ENCODE measurements at regions not wholly inside any gene's neighbourhood (a gene's known extent, or its start where the extent isn't known, plus 50 kb on each side); places are given as distances from the start of the nearest gene placed in this dataset.
A peak's percentile ranks its signal among the peaks of the same experiment; 100 is the strongest.
"Not testable (repeated sequence)": the region's sequence is repeated elsewhere in the genome, so short reads cannot be mapped to it uniquely, and the experiment has no call there.

GRCh38 chr3:164458986-164459385 lies 619.3 kb downstream of the SI start:
- peak; percentile 67 for DNase-seq

GRCh38 chr3:164453714-164454113 lies 624.6 kb downstream of the SI start:
- no peak for DNase-seq

DNA sequence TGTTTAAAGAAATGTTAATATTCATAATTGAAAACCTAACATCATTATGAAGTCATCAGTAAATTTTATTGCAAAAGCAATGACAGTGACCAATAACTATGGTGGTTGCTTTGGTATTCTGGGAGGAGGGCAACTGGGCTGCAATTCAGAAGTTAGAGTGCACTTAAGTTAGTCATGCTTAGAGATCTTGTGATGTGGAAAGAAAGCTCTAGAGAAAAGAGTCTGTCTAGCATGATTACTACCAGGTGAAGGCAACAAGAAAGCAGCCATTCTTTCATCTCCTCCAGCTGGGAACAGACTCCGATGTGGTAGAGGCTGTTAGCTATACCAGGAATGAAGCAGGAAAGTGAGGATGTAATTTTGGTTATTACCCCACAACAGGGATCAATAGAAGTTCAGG lies 625.6 kb downstream of the SI start:
- no peak for DNase-seq

- DNase-seq: no peak
Measured at GRCh38 chr3:164451072-164451910, 627.0 kb downstream of the SI start.

DNA sequence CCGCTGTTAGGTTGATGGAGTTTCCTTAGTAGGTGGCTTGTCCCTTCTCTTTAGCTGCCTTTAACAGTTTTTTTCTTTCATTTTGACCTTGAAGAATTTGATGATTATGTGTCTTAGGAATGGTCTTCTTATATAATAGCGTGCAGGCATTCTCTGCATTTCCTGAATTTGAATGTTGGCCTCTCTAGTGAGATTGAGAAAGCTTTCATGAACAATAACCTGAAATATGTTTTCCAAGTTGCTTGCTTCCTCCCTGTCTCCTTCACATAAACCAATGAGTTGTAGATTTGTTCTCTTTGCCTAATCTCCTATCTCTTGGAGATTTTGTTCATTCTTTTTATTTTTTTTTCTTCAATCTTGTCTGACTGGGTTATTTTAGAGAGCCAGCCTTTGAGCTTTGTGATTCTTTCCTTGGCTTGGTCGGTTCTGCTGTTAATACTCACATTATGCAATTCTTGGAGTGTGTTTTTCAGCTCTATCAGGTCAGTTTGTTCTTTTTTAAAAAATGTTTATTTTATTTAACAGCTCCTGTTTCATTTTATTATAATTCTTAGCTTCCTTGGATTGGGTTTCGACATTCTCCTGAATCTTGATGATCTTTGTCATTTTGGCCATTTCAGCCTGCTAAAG lies 627.9 kb downstream of the SI start:
- DNase-seq: peak; percentile 26

DNA sequence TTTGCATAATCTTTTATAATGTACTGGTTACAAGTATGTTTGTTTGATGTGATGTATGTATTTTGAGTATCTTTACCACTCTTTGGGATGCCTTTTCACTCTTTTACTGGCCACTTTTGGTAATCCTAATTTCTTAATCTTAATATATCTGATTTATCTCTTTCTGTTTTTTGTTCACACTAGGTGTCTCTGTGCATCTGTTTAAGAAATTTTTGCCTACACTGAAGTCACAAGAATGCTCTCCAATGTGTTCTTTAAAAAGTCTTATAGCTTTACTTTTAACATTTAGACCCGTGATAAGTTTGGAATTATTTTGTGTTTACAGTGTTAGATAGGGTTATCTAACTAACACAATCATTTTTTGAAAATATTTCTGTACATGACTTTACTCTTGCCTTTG lies 659.1 kb downstream of the SI start:
- DNase-seq: no peak

GRCh38 chr3:164418414-164418813 lies 659.9 kb downstream of the SI start:
- no peak for DNase-seq

- DNase-seq: no peak
Measured at GRCh38 chr3:164417955-164418354, 660.3 kb downstream of the SI start.

- DNase-seq: no peak
Measured at GRCh38 chr3:164416491-164417222, 661.6 kb downstream of the SI start.

GRCh38 chr3:164408326-164408725 lies 670.0 kb downstream of the SI start:
- DNase-seq: no peak

DNA sequence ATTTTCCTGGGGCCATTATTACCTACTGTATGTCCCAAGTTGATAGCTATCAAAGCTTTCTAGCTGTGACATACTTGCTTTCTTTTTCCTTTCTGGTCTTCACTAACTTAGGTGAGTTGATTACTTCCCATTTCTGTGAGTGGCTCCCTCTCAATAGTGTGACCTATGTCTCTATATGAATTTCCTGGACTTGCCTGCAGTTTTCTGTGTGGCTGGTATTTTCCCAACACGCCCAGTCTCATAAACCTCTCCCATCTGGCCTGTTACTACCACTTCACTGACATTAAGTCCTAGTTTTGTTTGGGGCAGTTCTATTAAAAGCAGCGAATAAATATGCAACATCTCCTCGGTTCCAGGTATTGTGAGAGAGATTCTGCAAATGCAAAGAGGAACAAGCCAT lies 671.2 kb downstream of the SI start:
- DNase-seq: no peak

DNA sequence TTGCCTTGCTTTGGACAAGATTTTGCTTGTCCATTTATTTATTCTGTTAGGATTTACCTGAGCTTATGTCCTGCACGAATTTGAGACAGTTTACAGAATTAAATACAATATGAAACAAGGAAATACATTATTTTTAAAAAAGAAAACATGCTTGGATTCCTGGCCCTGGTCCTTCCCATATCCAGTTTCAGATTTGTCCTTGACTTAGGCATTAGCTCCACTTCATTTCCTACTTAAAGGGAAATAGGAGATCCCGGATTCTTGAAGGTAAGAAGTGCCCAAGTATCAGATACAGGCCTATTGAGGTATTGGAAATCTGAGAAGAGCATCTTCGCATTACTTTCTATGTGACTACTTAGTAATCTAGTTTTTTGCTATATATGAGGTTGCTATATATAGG lies 672.0 kb downstream of the SI start:
- DNase-seq: no peak

DNA sequence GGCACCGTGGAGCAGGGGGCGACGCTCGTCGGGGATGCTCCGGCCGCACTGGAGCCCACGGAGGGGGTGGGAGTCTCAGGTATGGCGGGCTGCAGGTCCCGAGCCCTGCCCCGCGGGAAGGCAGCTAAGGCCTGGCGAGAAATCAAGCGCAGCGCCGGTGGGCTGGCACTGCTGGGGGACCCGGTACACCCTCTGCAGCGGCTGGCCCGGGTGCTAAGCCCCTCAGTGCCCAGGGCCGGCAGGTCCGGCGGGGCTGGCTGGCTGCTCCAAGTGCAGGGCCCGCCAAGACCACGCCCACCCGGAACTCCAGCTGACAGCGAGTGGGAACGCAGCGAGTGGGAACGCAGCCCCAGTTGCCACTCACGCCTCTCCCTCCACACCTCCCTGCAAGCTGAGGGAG lies 676.4 kb downstream of the SI start:
- no peak for DNase-seq

DNA sequence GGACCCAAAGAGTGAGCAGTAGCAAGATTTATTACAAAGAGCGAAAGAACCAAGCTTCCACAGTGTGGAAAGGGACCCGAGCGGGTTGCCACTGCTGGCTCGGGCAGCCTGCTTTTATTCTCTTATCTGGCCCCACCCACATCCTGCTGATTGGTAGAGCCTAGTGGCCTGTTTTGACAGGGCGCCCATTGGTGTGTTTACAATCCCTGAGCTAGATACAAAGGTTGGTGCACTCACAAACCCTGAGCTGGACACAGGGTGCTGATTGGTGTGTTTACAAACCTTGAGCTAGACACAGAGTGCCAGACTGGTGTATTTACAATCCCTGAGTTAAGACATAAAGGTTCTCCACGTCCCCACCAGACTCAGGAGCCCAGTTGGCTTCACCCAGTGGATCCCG lies 676.9 kb downstream of the SI start:
- not testable (repeated sequence) for DNase-seq

DNA sequence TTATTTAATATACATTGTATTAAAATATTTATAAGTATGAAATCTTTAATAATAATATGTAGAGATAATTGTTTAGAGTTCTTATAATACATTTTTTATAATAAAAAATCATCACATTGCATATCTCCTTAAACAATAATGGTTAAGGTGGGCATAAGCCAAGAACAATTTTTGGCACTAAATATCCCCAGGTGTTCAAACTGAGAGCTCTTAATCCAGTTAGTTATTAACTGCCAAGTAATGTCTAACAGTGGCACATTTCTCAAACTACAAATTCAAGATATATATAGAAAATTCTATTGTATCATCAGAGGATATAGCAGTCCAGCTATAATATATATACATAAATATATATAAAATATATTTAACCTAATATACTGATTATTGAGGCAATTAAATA lies 680.8 kb downstream of the SI start:
- DNase-seq: no peak

DNA sequence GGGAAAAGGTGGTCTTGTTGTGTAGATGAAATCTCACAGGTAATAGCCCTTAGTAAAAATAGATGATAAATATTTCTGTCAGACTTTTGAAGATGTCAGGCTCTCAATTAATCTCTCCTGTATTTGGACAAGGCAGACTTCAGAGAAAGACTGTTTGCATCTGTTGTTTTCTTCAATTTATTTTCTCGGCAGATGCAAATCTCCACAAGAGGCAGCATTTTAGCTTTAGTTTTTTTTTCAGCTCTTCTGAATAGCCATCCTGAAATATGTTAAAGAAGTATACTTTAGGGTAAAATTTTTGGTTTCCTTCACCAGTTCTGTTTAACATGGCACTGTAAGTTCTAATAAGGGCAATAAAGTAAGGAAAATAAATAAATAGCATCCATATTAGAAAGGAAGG lies 685.1 kb downstream of the SI start:
- DNase-seq: no peak

- no peak for DNase-seq
Measured at GRCh38 chr3:164390046-164390445, 688.2 kb downstream of the SI start.

DNA sequence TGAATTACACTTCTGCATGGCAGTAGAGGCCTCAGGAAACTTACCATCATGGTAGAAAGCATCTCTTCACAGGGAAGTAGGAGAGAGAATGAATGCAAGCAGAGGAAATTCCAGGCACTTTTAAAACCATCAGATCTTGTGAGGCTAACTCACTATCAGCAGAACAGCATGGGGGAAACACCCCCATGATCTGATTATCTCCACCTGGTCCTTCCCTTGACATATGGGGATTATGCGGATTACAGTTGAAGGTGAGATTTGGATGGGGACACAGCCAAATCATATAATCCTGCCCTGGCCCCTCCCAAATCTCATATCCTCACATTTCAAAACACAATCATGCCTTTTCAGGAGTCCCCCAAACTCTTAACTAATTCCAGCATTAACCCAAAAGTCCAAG lies 691.1 kb downstream of the SI start:
- DNase-seq: no peak

DNA sequence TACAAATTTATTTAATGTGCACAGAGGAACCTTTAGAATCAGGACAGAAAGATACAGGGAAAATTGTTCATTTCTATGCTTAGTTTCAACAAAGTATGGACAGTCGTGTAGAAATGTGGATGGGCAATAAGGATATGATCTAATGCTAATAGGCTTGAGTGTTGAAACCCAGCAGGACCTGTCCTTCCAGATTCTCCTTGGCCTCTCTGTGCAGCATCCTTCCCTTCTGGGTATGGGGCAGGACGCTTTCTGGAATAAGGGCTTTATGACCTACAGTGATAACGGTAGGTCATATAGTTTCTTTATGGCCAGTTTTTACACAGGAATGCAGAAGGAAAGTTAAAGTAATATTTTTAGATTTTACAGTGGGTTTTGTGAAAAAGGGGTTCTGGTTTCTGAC lies 698.1 kb downstream of the SI start:
- DNase-seq: no peak

- no peak for DNase-seq
Measured at GRCh38 chr3:164377466-164377865, 700.8 kb downstream of the SI start.

DNA sequence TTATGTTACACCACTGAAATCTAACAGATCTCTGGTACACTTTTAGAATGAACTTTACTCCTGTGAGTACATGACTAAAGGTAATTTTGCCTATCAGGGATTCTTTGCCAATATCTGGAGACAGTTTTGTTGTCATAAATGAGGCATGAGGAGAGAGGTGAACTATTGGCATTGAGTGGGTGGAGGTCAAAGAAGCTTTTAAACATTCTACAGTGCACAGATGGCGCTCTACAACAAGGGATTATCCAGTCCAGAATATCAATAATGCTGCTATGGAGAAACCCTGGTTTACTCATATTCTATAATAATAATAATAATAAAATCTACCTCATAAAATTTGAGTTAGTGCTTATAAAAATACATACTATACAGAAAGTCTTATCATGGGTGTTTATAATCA lies 702.3 kb downstream of the SI start:
- no peak for DNase-seq

- DNase-seq: no peak
Measured at GRCh38 chr3:164375538-164375937, 702.8 kb downstream of the SI start.

GRCh38 chr3:164371681-164372080 lies 706.6 kb downstream of the SI start:
- no peak for DNase-seq

DNA sequence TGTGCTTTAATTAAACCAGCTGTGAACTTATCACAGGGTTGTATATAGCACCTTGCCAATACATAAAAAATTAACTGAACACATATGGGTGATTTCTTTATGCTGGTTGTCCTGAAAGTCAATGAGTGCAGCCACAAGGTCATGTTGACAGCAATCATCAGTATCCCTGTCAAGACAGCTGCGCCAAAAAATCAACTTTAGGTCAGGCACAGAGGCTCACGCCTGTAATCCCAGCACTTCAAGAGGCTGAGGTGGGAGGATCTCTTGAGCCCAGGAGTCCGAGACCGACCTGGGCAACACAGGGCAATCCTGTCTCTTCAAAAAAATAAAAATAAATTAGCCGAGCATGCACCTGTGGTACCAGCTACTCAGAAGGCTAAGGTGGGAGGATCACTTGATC lies 707.3 kb downstream of the SI start:
- no peak for DNase-seq
